CD4-positive, CD25-positive, alpha-beta regulatory T cell (primary cell): ENCODE measurements at regions not wholly inside any gene's neighbourhood (a gene's known extent, or its start where the extent isn't known, plus 50 kb on each side); places are given as distances from the start of the nearest gene placed in this dataset.
A peak's percentile ranks its signal among the peaks of the same experiment; 100 is the strongest.

Source experiments
- ATAC-seq, 2 donors: fragments of 150-1000 bp; cut with Tn5 transposase; one replicate each; pipeline ENCODE4 v1.10.0; 2021; ENCODE audit warnings: low read depth in 2 of 2, moderate number of reproducible peaks in 2 of 2, moderate library complexity in 1 of 2
- DNase-seq, 3 donors: peaks; one replicate each; pipeline versions ENCODE4 v3.0.0 to v3.0.0-alpha.2; 2012 to 2022; ENCODE audit warnings: mixed read lengths in 1 of 3
- H3K27ac ChIP-seq: one replicate; pipeline ENCODE4 v1.7.0; 2013; ENCODE audit warnings: mild to moderate bottlenecking, low read length; ENCODE audit not compliant: insufficient read depth, poor library complexity, severe bottlenecking
- H3K27me3 ChIP-seq: one replicate; pipeline ENCODE4 v1.7.0; 2013; ENCODE audit warnings: low read length; ENCODE audit not compliant: control insufficient read depth, insufficient read depth
- H3K36me3 ChIP-seq: one replicate; pipeline ENCODE4 v1.7.0; 2013; ENCODE audit warnings: mild to moderate bottlenecking, low read length, moderate library complexity; ENCODE audit not compliant: control insufficient read depth, insufficient read depth
- H3K4me1 ChIP-seq: 2 replicates; pipeline ENCODE4 v1.7.0; 2013; ENCODE audit warnings: mild to moderate bottlenecking, low read length; ENCODE audit not compliant: insufficient read depth, control insufficient read depth, poor library complexity, severe bottlenecking
- H3K4me3 ChIP-seq: one replicate; pipeline ENCODE4 v1.7.0; 2013; ENCODE audit warnings: low read depth, mild to moderate bottlenecking, low read length, moderate library complexity
- H3K9me3 ChIP-seq, 2 experiments: 1 replicate in 1 of 2; 2 replicates in 1 of 2; pipeline ENCODE4 v1.7.0; 2013; ENCODE audit warnings: low read length in 2 of 2, mild to moderate bottlenecking in 1 of 2, moderate library complexity in 1 of 2; ENCODE audit not compliant: control insufficient read depth in 2 of 2
- H3K27ac Mint-ChIP-seq, 3 donors: one replicate each; pipeline ENCODE4 v1.8.0; 2020 to 2022; ENCODE audit warnings: mild to moderate bottlenecking in 3 of 3, mixed read lengths in 3 of 3, moderate library complexity in 2 of 3
- H3K27me3 Mint-ChIP-seq: one replicate; pipeline ENCODE4 v1.8.0; 2022; ENCODE audit warnings: mild to moderate bottlenecking, mixed read lengths
- H3K36me3 Mint-ChIP-seq: one replicate; pipeline ENCODE4 v1.8.0; 2020; ENCODE audit warnings: mixed read lengths
- H3K4me1 Mint-ChIP-seq, 4 donors: one replicate each; pipeline ENCODE4 v1.8.0; 2020 to 2022; ENCODE audit warnings: mixed read lengths in 4 of 4, mild to moderate bottlenecking in 1 of 4
- H3K4me3 Mint-ChIP-seq, 4 donors: one replicate each; pipeline ENCODE4 v1.8.0; 2020 to 2022; ENCODE audit warnings: mild to moderate bottlenecking in 4 of 4, mixed read lengths in 4 of 4, moderate library complexity in 3 of 4
- H3K9me3 Mint-ChIP-seq, 7 donors: one replicate each; pipeline ENCODE4 v1.8.0; 2020 to 2022; ENCODE audit warnings: mixed read lengths in 7 of 7, mild to moderate bottlenecking in 3 of 7, moderate library complexity in 2 of 7

GRCh38 chr13:50611117-50611781, 232.2 kb downstream of the DLEU7 start:
- Mint-ChIP-seq H3K4me3 (peak overlapping the region in 1 of 4 donors; percentile 39), H3K4me1 (peaks cover 0 to 13% (median 2%) of the 10 kb centered on the region in 4 donors), H3K36me3 (peaks cover 3% of the 10 kb centered on the region), H3K27me3 (peaks cover 34% of the 10 kb centered on the region), H3K9me3 (peaks cover 0 to 5% (median 0%) of the 10 kb centered on the region in 7 donors), H3K27ac (no peak overlapping the region)
- no peak overlapping the region for H3K27ac ChIP-seq
- no peaks in the 10 kb centered on the region for H3K9me3 ChIP-seq
- no peaks in the 10 kb centered on the region for H3K4me1 ChIP-seq
- no peak overlapping the region for H3K4me3 ChIP-seq
- H3K27me3 ChIP-seq: peaks cover 3% of the 10 kb centered on the region
- ATAC-seq: no peak
- no peaks in the 10 kb centered on the region for H3K36me3 ChIP-seq
- peak in 1 of 3 donors; percentile 35 for DNase-seq

GRCh38 chr13:50612717-50613116, 230.8 kb downstream of the DLEU7 start:
- peaks cover 0 to 13% (median 2%) of the 10 kb centered on the region in 4 donors for H3K4me1 Mint-ChIP-seq
- Histone ChIP-seq H3K4me1 (no peaks in the 10 kb centered on the region), H3K9me3 (no peaks in the 10 kb centered on the region), H3K4me3 (no peak overlapping the region), H3K27ac (no peak overlapping the region), H3K36me3 (no peaks in the 10 kb centered on the region), H3K27me3 (peaks cover 3% of the 10 kb centered on the region)
- ATAC-seq (no peak), DNase-seq (no peak)
- peaks cover 0 to 5% (median 0%) of the 10 kb centered on the region in 7 donors for H3K9me3 Mint-ChIP-seq
- H3K36me3 Mint-ChIP-seq: peaks cover 3% of the 10 kb centered on the region
- no peak overlapping the region for H3K4me3 Mint-ChIP-seq
- H3K27ac Mint-ChIP-seq: no peak overlapping the region
- H3K27me3 Mint-ChIP-seq: peaks cover 26% of the 10 kb centered on the region

- peaks cover 0 to 5% (median 0%) of the 10 kb centered on the region in 7 donors for H3K9me3 Mint-ChIP-seq
Observed at GRCh38 chr13:50613356-50613831, 230.1 kb downstream of the DLEU7 start.

GRCh38 chr13:50615234-50615633, 228.3 kb downstream of the DLEU7 start:
- DNase-seq (no peak), ATAC-seq (no peak)
- Mint-ChIP-seq H3K4me1 (peaks cover 0 to 13% (median 2%) of the 10 kb centered on the region in 4 donors), H3K36me3 (peaks cover 3% of the 10 kb centered on the region), H3K27me3 (peaks cover 12% of the 10 kb centered on the region), H3K27ac (peak overlapping the region in 1 of 3 donors; percentile 38), H3K4me3 (no peak overlapping the region), H3K9me3 (peaks cover 0 to under 1% (median 0%) of the 10 kb centered on the region in 7 donors)
- Histone ChIP-seq H3K27me3 (no peaks in the 10 kb centered on the region), H3K36me3 (no peaks in the 10 kb centered on the region), H3K27ac (no peak overlapping the region), H3K4me3 (no peak overlapping the region), H3K4me1 (no peaks in the 10 kb centered on the region), H3K9me3 (no peaks in the 10 kb centered on the region)

More at GRCh38 chr13:50613356-50613831, 230.1 kb downstream of the DLEU7 start:
- no peak overlapping the region for H3K4me3 Mint-ChIP-seq
- no peak overlapping the region for H3K27ac ChIP-seq
- DNase-seq: no peak
- H3K4me3 ChIP-seq: no peak overlapping the region
- H3K36me3 ChIP-seq: no peaks in the 10 kb centered on the region
- H3K4me1 Mint-ChIP-seq: peaks cover 0 to 13% (median 2%) of the 10 kb centered on the region in 4 donors
- H3K27me3 ChIP-seq: peaks cover 3% of the 10 kb centered on the region
- H3K36me3 Mint-ChIP-seq: peaks cover 3% of the 10 kb centered on the region
- no peaks in the 10 kb centered on the region for H3K9me3 ChIP-seq
- peaks cover 24% of the 10 kb centered on the region for H3K27me3 Mint-ChIP-seq
- no peak for ATAC-seq
- H3K27ac Mint-ChIP-seq: no peak overlapping the region
- H3K4me1 ChIP-seq: no peaks in the 10 kb centered on the region

GRCh38 chr13:50616101-50616500, 227.4 kb downstream of the DLEU7 start:
- ATAC-seq (no peak), DNase-seq (no peak)
- H3K27me3 ChIP-seq: no peaks in the 10 kb centered on the region
- Mint-ChIP-seq H3K27ac (no peak overlapping the region), H3K4me1 (peaks cover 0 to 11% (median 2%) of the 10 kb centered on the region in 4 donors), H3K36me3 (peaks cover 3% of the 10 kb centered on the region), H3K4me3 (no peak overlapping the region), H3K27me3 (peaks cover 7% of the 10 kb centered on the region), H3K9me3 (no peaks in the 10 kb centered on the region)
- no peaks in the 10 kb centered on the region for H3K4me1 ChIP-seq
- H3K4me3 ChIP-seq: no peak overlapping the region
- no peaks in the 10 kb centered on the region for H3K36me3 ChIP-seq
- H3K9me3 ChIP-seq: no peaks in the 10 kb centered on the region
- H3K27ac ChIP-seq: no peak overlapping the region

GRCh38 chr13:50617134-50617721, 226.3 kb downstream of the DLEU7 start:
- H3K27me3 ChIP-seq: no peaks in the 10 kb centered on the region
- peaks cover 6% of the 10 kb centered on the region for H3K27me3 Mint-ChIP-seq
- ATAC-seq (no peak), DNase-seq (no peak)
- H3K4me1 Mint-ChIP-seq: peaks cover 0 to 4% (median under 1%) of the 10 kb centered on the region in 4 donors
- no peak overlapping the region for H3K4me3 ChIP-seq
- no peak overlapping the region for H3K27ac ChIP-seq
- no peaks in the 10 kb centered on the region for H3K9me3 Mint-ChIP-seq
- H3K4me3 Mint-ChIP-seq: no peak overlapping the region
- H3K9me3 ChIP-seq: no peaks in the 10 kb centered on the region
- peaks cover 3% of the 10 kb centered on the region for H3K36me3 Mint-ChIP-seq
- H3K36me3 ChIP-seq: no peaks in the 10 kb centered on the region
- no peaks in the 10 kb centered on the region for H3K4me1 ChIP-seq
- no peak overlapping the region for H3K27ac Mint-ChIP-seq

GRCh38 chr13:50618206-50618605, 225.3 kb downstream of the DLEU7 start:
- ATAC-seq (no peak), DNase-seq (no peak)
- Histone ChIP-seq H3K9me3 (no peaks in the 10 kb centered on the region), H3K27me3 (no peaks in the 10 kb centered on the region), H3K27ac (no peak overlapping the region), H3K36me3 (no peaks in the 10 kb centered on the region), H3K4me3 (no peak overlapping the region), H3K4me1 (no peaks in the 10 kb centered on the region)
- Mint-ChIP-seq H3K36me3 (peaks cover 3% of the 10 kb centered on the region), H3K4me3 (no peak overlapping the region), H3K27ac (no peak overlapping the region), H3K9me3 (no peaks in the 10 kb centered on the region), H3K4me1 (peaks cover 0 to 4% (median 0%) of the 10 kb centered on the region in 4 donors), H3K27me3 (peaks cover 12% of the 10 kb centered on the region)
